HL-60/S4 treated with phorbol 12-myristate 13-acetate at 8.2 ng/mL for 4 days and 3 days (cell line): ENCODE measurements at regions not wholly inside any gene's neighbourhood (a gene's known extent, or its start where the extent isn't known, plus 50 kb on each side); places are given as distances from the start of the nearest gene placed in this dataset.

Experiments used
- in situ Hi-C: fragments of 300-500 bp; cut with MboI; formaldehyde crosslinking; loops from 2 replicates; pipeline ENCODE4 v1.15.0; 2022; ENCODE audit warnings: low sequenced_read_pairs

GRCh38 chr16:77551357-77551756 is 116.5 kb upstream of the ADAMTS18 start:
- in situ Hi-C loops, result no loop called here

- in situ Hi-C loops, result no loop called here
These were observed 118.3 kb upstream of the ADAMTS18 start for GRCh38 chr16:77553130-77553529.

- in situ Hi-C loops, result no loop called here
These were observed 120.3 kb upstream of the ADAMTS18 start for GRCh38 chr16:77555126-77555525.

- in situ Hi-C loops, result no loop called here
These were observed 121.0 kb upstream of the ADAMTS18 start for GRCh38 chr16:77555791-77556190.

- in situ Hi-C loops, result no loop called here
These were observed 121.5 kb upstream of the ADAMTS18 start for GRCh38 chr16:77556201-77556873.

- in situ Hi-C loops, result no loop called here
These were observed 122.6 kb upstream of the ADAMTS18 start for GRCh38 chr16:77557385-77557784.

- in situ Hi-C loops, result no loop called here
These were observed 124.0 kb upstream of the ADAMTS18 start for GRCh38 chr16:77558786-77559185.

GRCh38 chr16:77562497-77562896 is 127.7 kb upstream of the ADAMTS18 start:
- in situ Hi-C loops, result no loop called here

- in situ Hi-C loops, result no loop called here
These were observed 130.1 kb upstream of the ADAMTS18 start for GRCh38 chr16:77564791-77565390.

GRCh38 chr16:77569406-77569805 is 134.6 kb upstream of the ADAMTS18 start:
- in situ Hi-C loops, result no loop called here

GRCh38 chr16:77570574-77570973 is 135.7 kb upstream of the ADAMTS18 start:
- in situ Hi-C loops, result no loop called here

- in situ Hi-C loops, result no loop called here
These were observed 136.5 kb upstream of the ADAMTS18 start for GRCh38 chr16:77571115-77571862.

- in situ Hi-C loops, result no loop called here
These were observed 140.2 kb upstream of the ADAMTS18 start for GRCh38 chr16:77574867-77575624.

GRCh38 chr16:77579351-77579891 is 142.9 kb upstream of the NUDT7 start:
- in situ Hi-C loops, result no loop called here

- in situ Hi-C loops, result loop anchor here (10.0 kb wide), 1 partner anchor 347 kb away; no protein-coding TSS in a partner anchor
These were observed 140.6 kb upstream of the NUDT7 start for GRCh38 chr16:77581706-77582105.

- in situ Hi-C loops, result loop anchor here (10.0 kb wide), 1 partner anchor 350 kb away; no protein-coding TSS in a partner anchor
These were observed 138.0 kb upstream of the NUDT7 start for GRCh38 chr16:77584205-77584859.

- in situ Hi-C loops, result loop anchor here (10.0 kb wide), 1 partner anchor 351 kb away; no protein-coding TSS in a partner anchor
These were observed 136.7 kb upstream of the NUDT7 start for GRCh38 chr16:77585379-77586251.

- in situ Hi-C loops, result loop anchor here (10.0 kb wide), 1 partner anchor 354 kb away; no protein-coding TSS in a partner anchor
These were observed 133.9 kb upstream of the NUDT7 start for GRCh38 chr16:77588389-77588788.

GRCh38 chr16:77589071-77589765 is 133.1 kb upstream of the NUDT7 start:
- in situ Hi-C loops, result loop anchor here (10.0 kb wide), 1 partner anchor 354 kb away; no protein-coding TSS in a partner anchor
